ENCODE measurements at regions not wholly inside any gene's neighbourhood (a gene's known extent, or its start where the extent isn't known, plus 50 kb on each side); places are given as distances from the start of the nearest gene placed in this dataset.

DNA sequence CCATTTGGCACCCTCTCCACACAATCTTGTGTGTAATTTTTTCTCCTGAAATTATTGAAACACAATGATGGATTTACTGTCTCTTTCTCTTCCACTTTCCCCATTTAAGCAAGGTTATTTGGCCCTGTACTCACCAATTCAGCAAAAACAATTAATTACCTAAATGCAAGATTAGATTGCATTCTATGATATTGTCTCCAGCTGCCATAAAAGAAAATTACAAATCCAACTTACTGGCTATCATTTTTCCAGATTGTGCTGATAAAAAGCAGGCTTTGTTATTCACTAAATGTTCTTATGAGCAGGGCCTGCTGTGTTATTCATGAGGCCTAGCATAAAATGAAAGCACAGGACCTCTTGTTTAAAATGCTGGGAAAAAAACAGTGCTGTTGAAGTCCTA is 95.8 kb upstream of the IRAK1BP1 start:
- TF ChIP-seq EZH2 (IDR thresholded peaks at IDR 0.05) (no peak), POLR2AphosphoS5 (IDR thresholded peaks at IDR 0.05; ENCODE audit: borderline replicate concordance, low read depth, low read length) (no peak), FOXP2 (optimal IDR thresholded peaks at IDR 0.05; ENCODE audit: control extremely low read depth, extremely low read length, insufficient read depth) (no peak)
